ENCODE measurements at regions not wholly inside any gene's neighbourhood (a gene's known extent, or its start where the extent isn't known, plus 50 kb on each side); places are given as distances from the start of the nearest gene placed in this dataset.

GRCh38 chr12:113758165-113758924, 207.8 kb downstream of the RBM19 start:
- no peak for TF ChIP-seq CTCF (IDR thresholded peaks at IDR 0.05; ENCODE audit: unreplicated experiment)
- Mint-ChIP-seq H3K27ac (no peak overlapping the region), H3K36me3 (no peaks in the 10 kb centered on the region), H3K27me3 (ENCODE audit: low read depth) (peaks cover 76% of the 10 kb centered on the region), H3K4me1 (peaks cover 11% of the 10 kb centered on the region), H3K4me3 (no peak overlapping the region), H3K9me3 (no peaks in the 10 kb centered on the region)
- DNase-seq (ENCODE audit: low spot score in 2 of 2, unreplicated experiment in 2 of 2): no peak

- Mint-ChIP-seq H3K4me1 (peaks cover 4% of the 10 kb centered on the region), H3K36me3 (no peaks in the 10 kb centered on the region), H3K27me3 (ENCODE audit: low read depth) (peaks cover 72% of the 10 kb centered on the region), H3K27ac (no peak overlapping the region), H3K9me3 (no peaks in the 10 kb centered on the region), H3K4me3 (no peak overlapping the region)
- TF ChIP-seq CTCF (IDR thresholded peaks at IDR 0.05; ENCODE audit: unreplicated experiment): no peak
- DNase-seq (ENCODE audit: low spot score in 2 of 2, unreplicated experiment in 2 of 2): no peak
Observed at GRCh38 chr12:113757221-113758002, 208.7 kb downstream of the RBM19 start.

GRCh38 chr12:113756609-113757008, 209.5 kb downstream of the RBM19 start:
- Mint-ChIP-seq H3K4me3 (no peak overlapping the region), H3K27me3 (ENCODE audit: low read depth) (peaks cover 75% of the 10 kb centered on the region)
- DNase-seq (ENCODE audit: low spot score in 2 of 2, unreplicated experiment in 2 of 2): no peak

GRCh38 chr12:113755098-113755497, 211.0 kb downstream of the RBM19 start:
- Mint-ChIP-seq H3K36me3 (no peaks in the 10 kb centered on the region), H3K27me3 (ENCODE audit: low read depth) (peaks cover 74% of the 10 kb centered on the region), H3K9me3 (peaks cover 6% of the 10 kb centered on the region), H3K27ac (no peak overlapping the region), H3K4me3 (no peak overlapping the region), H3K4me1 (no peaks in the 10 kb centered on the region)
- no peak for DNase-seq (ENCODE audit: low spot score in 2 of 2, unreplicated experiment in 2 of 2)
- TF ChIP-seq CTCF (IDR thresholded peaks at IDR 0.05; ENCODE audit: unreplicated experiment): no peak

More at GRCh38 chr12:113756609-113757008, 209.5 kb downstream of the RBM19 start:
- Mint-ChIP-seq H3K27ac (no peak overlapping the region), H3K4me1 (no peaks in the 10 kb centered on the region), H3K36me3 (no peaks in the 10 kb centered on the region), H3K9me3 (no peaks in the 10 kb centered on the region)
- TF ChIP-seq CTCF (IDR thresholded peaks at IDR 0.05; ENCODE audit: unreplicated experiment): no peak

- DNase-seq (ENCODE audit: low spot score in 2 of 2, unreplicated experiment in 2 of 2): no peak
- no peak overlapping the region for H3K27ac Mint-ChIP-seq
- H3K4me3 Mint-ChIP-seq: no peak overlapping the region
- no peak for TF ChIP-seq CTCF (IDR thresholded peaks at IDR 0.05; ENCODE audit: unreplicated experiment)
- H3K4me1 Mint-ChIP-seq: no peaks in the 10 kb centered on the region
- H3K36me3 Mint-ChIP-seq: no peaks in the 10 kb centered on the region
- H3K27me3 Mint-ChIP-seq (ENCODE audit: low read depth): peaks cover 80% of the 10 kb centered on the region
- peaks cover 7% of the 10 kb centered on the region for H3K9me3 Mint-ChIP-seq
Observed at GRCh38 chr12:113751513-113751912, 214.6 kb downstream of the RBM19 start.

All from mesothelial cell of epicardium (in vitro differentiated cells).